ENCODE measurements at regions not wholly inside any gene's neighbourhood (a gene's known extent, or its start where the extent isn't known, plus 50 kb on each side); places are given as distances from the start of the nearest gene placed in this dataset.

DNA sequence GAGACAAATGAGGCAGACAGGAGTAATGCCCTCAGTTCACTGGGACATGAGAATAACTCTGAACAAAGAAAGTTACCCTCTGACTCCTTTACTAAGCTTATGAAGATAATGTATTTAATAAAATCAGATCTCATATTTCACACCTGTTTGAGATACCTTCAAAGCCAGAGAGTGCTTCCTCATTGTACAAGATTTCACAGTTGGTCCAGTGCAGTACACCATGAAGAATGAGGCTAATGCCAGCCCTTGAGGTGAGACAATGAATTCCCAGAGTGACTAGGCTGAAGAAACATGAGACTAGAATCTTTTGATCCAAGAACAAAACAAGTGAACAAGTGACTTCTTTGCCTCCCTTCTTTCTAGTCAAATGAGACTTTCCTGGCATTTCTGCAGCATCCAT lies 1133.8 kb downstream of the TUSC7 start:
- no peaks in the 10 kb centered on the region for H3K4me1 ChIP-seq
- no peak overlapping the region for H3K4me3 ChIP-seq
- no peaks in the 10 kb centered on the region for H3K27me3 ChIP-seq
- H3K27ac ChIP-seq = no peak overlapping the region
- intact Hi-C loops (cut with DNase I) = no loop called here
- H3K36me3 ChIP-seq = no peaks in the 10 kb centered on the region
- TF ChIP-seq POLR2AphosphoS5 (IDR thresholded peaks at IDR 0.05; ENCODE audit: insufficient read depth in 1 of 2, low read depth in 1 of 2) (no peak), POLR2A (IDR thresholded peaks at IDR 0.05) (no peak), CTCF (IDR thresholded peaks at IDR 0.05) (no peak)
- no peaks in the 10 kb centered on the region for H3K9me3 ChIP-seq
- DNase-seq (ENCODE audit: extremely low spot score in 2 of 2) = no peak

DNA sequence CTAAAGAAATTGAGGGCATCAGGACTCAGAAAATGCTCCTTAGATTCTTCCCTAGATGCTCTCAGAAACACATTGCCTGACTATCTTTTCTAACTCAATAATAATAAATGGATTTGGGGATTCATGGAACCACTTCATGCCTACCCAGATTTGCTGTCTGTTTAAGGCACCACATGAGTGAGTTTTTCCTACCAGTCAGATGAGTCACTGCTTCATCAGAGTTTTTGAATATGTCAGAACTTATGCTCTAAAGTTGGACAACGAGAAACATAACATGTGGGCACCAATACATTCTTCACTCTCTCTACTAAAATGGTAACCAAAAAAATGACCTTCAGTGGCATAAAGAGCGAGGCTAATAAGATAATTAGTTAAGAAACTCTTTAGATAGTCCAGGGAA lies 1135.1 kb downstream of the TUSC7 start:
- no peaks in the 10 kb centered on the region for H3K27me3 ChIP-seq
- no peaks in the 10 kb centered on the region for H3K9me3 ChIP-seq
- intact Hi-C loops (cut with DNase I) = no loop called here
- no peaks in the 10 kb centered on the region for H3K4me1 ChIP-seq
- H3K4me3 ChIP-seq = no peak overlapping the region
- H3K36me3 ChIP-seq = no peaks in the 10 kb centered on the region
- DNase-seq (ENCODE audit: extremely low spot score in 2 of 2) = no peak
- H3K27ac ChIP-seq = no peak overlapping the region
- no peak for TF ChIP-seq POLR2AphosphoS5 (IDR thresholded peaks at IDR 0.05; ENCODE audit: insufficient read depth in 1 of 2, low read depth in 1 of 2)
- no peak for TF ChIP-seq CTCF (IDR thresholded peaks at IDR 0.05)
- TF ChIP-seq POLR2A (IDR thresholded peaks at IDR 0.05) = no peak

DNA sequence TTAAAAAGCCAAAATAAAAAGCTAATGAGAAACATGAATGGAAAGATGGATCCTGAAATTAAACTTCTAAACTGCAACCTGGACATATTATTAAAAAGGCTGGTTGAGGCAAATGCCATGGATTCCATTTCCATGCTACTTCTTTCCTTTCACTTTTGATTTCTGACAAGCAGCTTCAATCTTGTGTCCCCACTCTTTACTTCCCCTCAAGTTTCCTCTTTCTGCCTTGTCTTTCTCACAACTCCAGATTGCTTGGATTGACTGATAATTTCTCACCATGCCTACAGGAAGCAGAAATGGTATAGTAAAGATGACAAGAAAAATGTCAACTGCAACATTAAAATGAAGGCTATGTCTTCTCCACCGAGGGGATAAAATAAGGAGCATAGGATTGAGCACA lies 1136.7 kb downstream of the TUSC7 start:
- TF ChIP-seq POLR2A (IDR thresholded peaks at IDR 0.05) (no peak), CTCF (IDR thresholded peaks at IDR 0.05) (no peak), POLR2AphosphoS5 (IDR thresholded peaks at IDR 0.05; ENCODE audit: insufficient read depth in 1 of 2, low read depth in 1 of 2) (no peak)
- H3K4me1 ChIP-seq = no peaks in the 10 kb centered on the region
- intact Hi-C loops (cut with DNase I) = no loop called here

DNA sequence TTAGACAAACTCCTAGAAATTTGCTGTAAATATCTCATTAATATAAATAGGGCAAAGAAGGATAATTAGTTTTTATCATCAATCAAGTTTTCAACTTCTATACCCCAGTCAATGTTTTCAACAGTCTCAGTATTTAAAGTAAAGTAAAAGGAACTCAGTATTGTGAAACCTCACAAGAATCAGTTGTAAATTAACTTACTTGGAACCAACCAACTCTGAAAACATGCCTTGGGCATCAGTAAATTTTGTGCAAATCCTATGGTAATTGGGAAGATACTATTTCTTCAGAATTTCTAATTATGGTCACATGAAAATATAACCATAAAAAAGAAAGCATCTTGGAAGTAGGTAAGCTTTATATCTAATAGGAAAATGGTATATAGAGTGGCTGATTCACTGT lies 1139.0 kb downstream of the TUSC7 start:
- H3K27ac ChIP-seq = no peak overlapping the region
- intact Hi-C loops (cut with DNase I) = no loop called here
- no peaks in the 10 kb centered on the region for H3K9me3 ChIP-seq
- DNase-seq (ENCODE audit: extremely low spot score in 2 of 2) = no peak
- no peaks in the 10 kb centered on the region for H3K36me3 ChIP-seq
- TF ChIP-seq POLR2A (IDR thresholded peaks at IDR 0.05) (no peak), CTCF (IDR thresholded peaks at IDR 0.05) (no peak)
- H3K4me1 ChIP-seq = no peaks in the 10 kb centered on the region
- H3K4me3 ChIP-seq = no peak overlapping the region
- no peaks in the 10 kb centered on the region for H3K27me3 ChIP-seq

More for the DNA sequence above, 1136.7 kb downstream of the TUSC7 start:
- H3K36me3 ChIP-seq = no peaks in the 10 kb centered on the region
- no peak overlapping the region for H3K27ac ChIP-seq
- H3K9me3 ChIP-seq = no peaks in the 10 kb centered on the region
- no peak for DNase-seq (ENCODE audit: extremely low spot score in 2 of 2)
- no peak overlapping the region for H3K4me3 ChIP-seq
- no peaks in the 10 kb centered on the region for H3K27me3 ChIP-seq

DNA sequence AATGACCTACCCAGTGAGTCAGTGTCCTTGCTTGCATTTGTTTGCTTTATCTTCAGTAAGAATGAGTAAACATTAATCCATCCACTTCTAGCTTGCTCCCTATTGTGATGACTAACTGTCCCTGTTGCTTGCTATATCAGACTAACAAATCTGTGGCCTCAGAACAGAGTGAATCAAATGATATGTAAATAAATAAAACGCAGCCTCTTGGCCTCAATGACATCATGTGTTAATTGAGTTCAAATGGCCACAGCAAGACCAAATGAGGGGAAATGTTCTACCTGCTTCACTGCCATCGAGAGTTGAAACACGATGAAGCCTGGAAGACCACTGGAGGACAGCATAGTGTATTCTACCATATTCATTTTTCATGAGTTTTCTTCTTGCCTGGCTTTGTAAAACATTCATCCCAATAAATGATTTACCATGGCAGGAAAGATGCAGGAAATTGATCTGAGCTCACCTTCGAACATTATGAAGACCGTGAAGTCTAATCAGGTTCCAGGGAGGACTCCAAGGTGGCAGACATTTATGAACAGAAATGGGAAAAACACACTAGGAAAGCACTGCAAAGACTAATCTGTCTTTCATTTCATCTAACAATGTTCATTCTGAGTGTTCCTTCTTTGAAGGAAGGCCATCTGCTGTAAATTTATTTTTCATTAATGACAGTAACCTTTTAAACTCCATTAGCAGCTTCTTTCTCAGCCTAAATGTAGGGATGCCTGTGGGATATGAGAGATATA lies 1144.5 kb downstream of the TUSC7 start:
- no peak for DNase-seq (ENCODE audit: extremely low spot score in 2 of 2)
- intact Hi-C loops (cut with DNase I) = no loop called here
- Histone ChIP-seq H3K9me3 (no peaks in the 10 kb centered on the region), H3K4me1 (no peaks in the 10 kb centered on the region), H3K27ac (no peak overlapping the region), H3K27me3 (no peaks in the 10 kb centered on the region), H3K36me3 (no peaks in the 10 kb centered on the region), H3K4me3 (no peak overlapping the region)
- TF ChIP-seq CTCF (IDR thresholded peaks at IDR 0.05) = no peak
- TF ChIP-seq POLR2AphosphoS5 (IDR thresholded peaks at IDR 0.05; ENCODE audit: insufficient read depth in 1 of 2, low read depth in 1 of 2) = no peak
- TF ChIP-seq POLR2A (IDR thresholded peaks at IDR 0.05) = no peak
